Endothelial cell of umbilical vein (primary cell): ENCODE measurements at regions not wholly inside any gene's neighbourhood (a gene's known extent, or its start where the extent isn't known, plus 50 kb on each side); places are given as distances from the start of the nearest gene placed in this dataset.

Source experiments
- BruUV-seq: library from RNA; stranded (reverse); fragments of 400-500 nt; replicated peaks from 2 replicates; lab custom pipeline; 2021; lab: Mats Ljungman, UMichigan
- CTCF ChIA-PET: fragments of 300-600, 350-600 bp; sonication (Branson Sonifier 250); formaldehyde crosslinking; loops from one replicate; lab custom pipeline; 2021; ENCODE audit warnings: antibody characterized with exemption, inconsistent platforms; lab: Charles Lee
- POLR2A ChIA-PET: fragments of 300-600, 350-600 bp; sonication (Branson Sonifier 250); formaldehyde crosslinking; loops from one replicate; lab custom pipeline; 2021; ENCODE audit warnings: antibody characterized with exemption, inconsistent platforms; lab: Charles Lee
- DNase-seq: peaks from one replicate; pipeline ENCODE4 v3.0.0-alpha.2; 2011; ENCODE audit warnings: low read depth, low spot score
- FAIRE-seq: peaks from 2 replicates; lab custom pipeline; 2011; peaks lifted over from hg19 to GRCh38; lab: Jason Lieb, UNC
- H2AFZ ChIP-seq: 2 replicates; pipeline ENCODE4 v1.6.0; 2012; ENCODE audit warnings: low read depth, low read length, control low read depth, inconsistent platforms
- H3K27ac ChIP-seq: 2 replicates; pipeline ENCODE4 v1.5.1; 2011; ENCODE audit warnings: low read depth, mild to moderate bottlenecking, control low read depth, low read length, moderate library complexity; ENCODE audit not compliant: insufficient read depth
- H3K27me3 ChIP-seq, 2 experiments: 2 replicates each; pipeline versions ENCODE4 v1.6.0 to v1.6.1; 2011; ENCODE audit warnings: low read length in 2 of 2, mixed read lengths in 1 of 2; ENCODE audit not compliant: control insufficient read depth in 2 of 2, insufficient read depth in 2 of 2
- H3K36me3 ChIP-seq, 2 experiments: 2 replicates in 1 of 2; 3 replicates in 1 of 2; pipeline ENCODE4 v1.5.1; 2011; ENCODE audit warnings: low read length in 2 of 2, mild to moderate bottlenecking in 1 of 2, moderate library complexity in 1 of 2; ENCODE audit not compliant: control insufficient read depth in 2 of 2, insufficient read depth in 2 of 2; ENCODE audit errors: extremely low read depth in 1 of 2
- H3K4me1 ChIP-seq: 3 replicates; pipeline ENCODE4 v1.5.1; 2011; ENCODE audit warnings: mild to moderate bottlenecking, low read length; ENCODE audit not compliant: control insufficient read depth, insufficient read depth; ENCODE audit errors: extremely low read depth
- H3K4me2 ChIP-seq: 2 replicates; pipeline ENCODE4 v1.6.1; 2011; ENCODE audit warnings: low read length, control low read depth, mixed read lengths; ENCODE audit not compliant: insufficient read depth
- H3K4me3 ChIP-seq, 3 experiments: fragments of 200-600 bp in 1 of 3; sonication (generic), shearing (Covaris generic) in 1 of 3; replicated peaks in 1 of 3; 2 replicates each; pipeline ENCODE4 v1.5.1; 2011 to 2016; ENCODE audit warnings: control low read depth in 3 of 3, low read length in 3 of 3, mild to moderate bottlenecking in 2 of 3, inconsistent platforms in 1 of 3, low read depth in 1 of 3, moderate library complexity in 1 of 3; ENCODE audit not compliant: insufficient read depth in 1 of 3
- H3K79me2 ChIP-seq: 2 replicates; pipeline ENCODE4 v1.6.0; 2012; ENCODE audit warnings: low read length, inconsistent platforms; ENCODE audit not compliant: control insufficient read depth, insufficient read depth
- H3K9ac ChIP-seq: replicated peaks from 2 replicates; pipeline ENCODE3; 2011; ENCODE audit warnings: low read length, control low read depth; ENCODE audit not compliant: insufficient read depth; ENCODE audit errors: extremely low read depth
- H3K9me1 ChIP-seq: replicated peaks from 3 replicates; pipeline ENCODE4 v1.6.0; 2011; ENCODE audit warnings: mild to moderate bottlenecking, low read length; ENCODE audit not compliant: control insufficient read depth, insufficient read depth; ENCODE audit errors: extremely low read depth
- H3K9me3 ChIP-seq: replicated peaks from 2 replicates; pipeline ENCODE4 v1.5.1; 2012; ENCODE audit warnings: low read length, inconsistent platforms; ENCODE audit not compliant: control insufficient read depth, insufficient read depth
- H4K20me1 ChIP-seq: replicated peaks from 2 replicates; pipeline ENCODE3; 2011; ENCODE audit warnings: mild to moderate bottlenecking, low read length; ENCODE audit not compliant: control insufficient read depth, insufficient read depth; ENCODE audit errors: extremely low read depth
- CTCF ChIP-seq, 2 donors: IDR thresholded peaks; 1 replicate in 1 of 2; 2 replicates in 1 of 2; pipeline ENCODE4 v1.5.1; 2011; ENCODE audit warnings: low read length in 2 of 2, mild to moderate bottlenecking in 2 of 2, moderate library complexity in 2 of 2, control low read depth in 1 of 2, inconsistent platforms in 1 of 2, low read depth in 1 of 2; ENCODE audit not compliant: insufficient read depth in 1 of 2; ENCODE audit errors: extremely low read depth in 1 of 2
- EZH2 ChIP-seq: IDR thresholded peaks from 2 replicates; pipeline ENCODE4 v1.6.1; 2012; ENCODE audit warnings: borderline replicate concordance, low read depth, mild to moderate bottlenecking, moderate library complexity, low read length, inconsistent platforms; ENCODE audit not compliant: severe bottlenecking
- FOS ChIP-seq: IDR thresholded peaks from 2 replicates; pipeline ENCODE4 v1.6.1; 2011; ENCODE audit warnings: mild to moderate bottlenecking, low read length, moderate library complexity, borderline replicate concordance; ENCODE audit not compliant: insufficient read depth
- GATA2 ChIP-seq: IDR thresholded peaks from 2 replicates; pipeline ENCODE4 v1.7.0; 2011; ENCODE audit warnings: low read depth, mild to moderate bottlenecking, moderate library complexity, mixed read lengths, low read length; ENCODE audit not compliant: insufficient read length, insufficient read depth
- JUN ChIP-seq: IDR thresholded peaks from 2 replicates; pipeline ENCODE4 v1.6.1; 2011; ENCODE audit warnings: borderline replicate concordance, low read depth; ENCODE audit not compliant: insufficient read length, insufficient read depth
- MYC ChIP-seq: IDR thresholded peaks from one replicate; pipeline ENCODE4 v1.6.1; 2011; ENCODE audit warnings: mild to moderate bottlenecking, low read depth, low read length
- POLR2A ChIP-seq: IDR thresholded peaks from 2 replicates; pipeline ENCODE4 v1.6.1; 2012; ENCODE audit warnings: low read depth, mild to moderate bottlenecking, control low read depth, low read length
- POLR2AphosphoS5 ChIP-seq: IDR thresholded peaks from 2 replicates; pipeline ENCODE4 v1.6.1; 2012; ENCODE audit warnings: low read depth, mild to moderate bottlenecking, control low read depth, low read length, moderate library complexity; ENCODE audit not compliant: insufficient read depth
- dilution Hi-C: fragments of 300-500 bp; cut with MboI; formaldehyde crosslinking; loops from one replicate; pipeline ENCODE4 v1.15.0; 2019; ENCODE audit warnings: low sequenced_read_pairs; ENCODE audit not compliant: extremely low pct_ligation_motif_present
- intact Hi-C: fragments of 100-400 bp; cut with micrococcal nuclease; formaldehyde crosslinking; loops from one replicate; pipeline ENCODE4 v1.10.0; 2022
- TF ChIP-seq, protein P1 (sequence below): IDR thresholded peaks from 2 replicates; pipeline ENCODE4 v1.6.1; 2011; ENCODE audit not compliant: insufficient read depth, insufficient read length

DNA sequence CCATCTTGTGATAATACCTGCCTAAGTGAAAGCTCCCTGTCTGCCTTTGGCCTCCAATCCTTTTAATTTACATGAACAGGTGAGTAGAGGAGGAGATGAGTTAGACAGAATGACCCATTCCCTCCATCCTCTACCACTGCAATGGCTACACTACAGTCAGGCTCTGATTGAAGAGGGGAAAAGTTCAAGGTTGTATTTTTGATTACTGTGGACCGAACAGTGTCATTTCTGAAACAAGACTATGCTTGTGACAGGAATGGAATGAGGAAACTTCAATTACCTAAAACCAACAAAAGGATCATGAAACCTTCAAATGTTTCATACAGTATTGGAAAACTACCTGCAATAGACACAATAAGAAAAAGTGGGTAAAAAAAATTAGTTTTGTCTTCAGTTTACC lies 85.5 kb upstream of the GBE1 start:
- no peaks in the 10 kb centered on the region for H3K4me1 ChIP-seq
- no peak overlapping the region for H3K9ac ChIP-seq
- no peaks in the 10 kb centered on the region for H3K36me3 ChIP-seq
- no peaks in the 10 kb centered on the region for H3K27me3 ChIP-seq
- dilution Hi-C loops: no loop called here
- CTCF ChIA-PET: no interaction called here
- no peak overlapping the region for H3K4me2 ChIP-seq
- no peaks in the 10 kb centered on the region for H3K9me1 ChIP-seq
- POLR2A ChIA-PET: no interaction called here
- no peak overlapping the region for H2AFZ ChIP-seq
- H3K4me3 ChIP-seq: no peak overlapping the region
- no peak overlapping the region for H3K27ac ChIP-seq
- DNase-seq: no peak
- no peaks in the 10 kb centered on the region for H3K9me3 ChIP-seq
- TF ChIP-seq EZH2: no peak
- TF ChIP-seq FOS: no peak
- TF ChIP-seq, protein P1, sequence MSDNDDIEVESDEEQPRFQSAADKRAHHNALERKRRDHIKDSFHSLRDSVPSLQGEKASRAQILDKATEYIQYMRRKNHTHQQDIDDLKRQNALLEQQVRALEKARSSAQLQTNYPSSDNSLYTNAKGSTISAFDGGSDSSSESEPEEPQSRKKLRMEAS: no peak
- TF ChIP-seq JUN: no peak
- TF ChIP-seq POLR2AphosphoS5: no peak
- no peak for TF ChIP-seq POLR2A
- no peak for TF ChIP-seq CTCF (IDR thresholded peaks at IDR 0.05; ENCODE audit: extremely low read depth in 1 of 2, insufficient read depth in 1 of 2, low read depth in 1 of 2, low read length in 2 of 2)
- TF ChIP-seq MYC: no peak
- TF ChIP-seq GATA2: no peak
- no TSS peak for BruUV-seq
- H4K20me1 ChIP-seq: no peaks in the 10 kb centered on the region
- intact Hi-C loops: no loop called here
- no peaks in the 10 kb centered on the region for H3K79me2 ChIP-seq
- no peak for FAIRE-seq
